ENCODE measurements at regions not wholly inside any gene's neighbourhood (a gene's known extent, or its start where the extent isn't known, plus 50 kb on each side); places are given as distances from the start of the nearest gene placed in this dataset.
"Not testable (repeated sequence)": the region's sequence is repeated elsewhere in the genome, so short reads cannot be mapped to it uniquely, and the experiment has no call there.

DNA sequence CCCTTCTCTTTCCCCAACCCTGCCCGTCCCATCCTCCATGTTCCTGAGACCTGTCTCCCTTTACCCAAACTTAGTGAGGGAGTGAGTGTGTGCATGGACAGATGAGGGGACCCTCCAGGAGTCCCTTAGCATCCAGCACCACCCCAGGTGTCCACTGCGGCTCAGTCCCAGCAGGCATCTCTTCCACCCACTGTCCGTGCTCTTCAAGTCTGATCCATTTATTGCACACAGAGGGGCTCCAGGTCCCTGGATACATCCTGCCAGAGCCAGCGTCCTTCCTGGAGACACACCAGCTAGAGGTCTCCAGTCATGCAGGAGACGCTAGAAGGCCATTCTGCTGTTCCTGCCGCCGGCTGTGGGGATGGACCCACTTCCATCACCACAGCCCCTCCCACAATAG, 239.2 kb downstream of the ADGRD1 start:
- H3K9ac ChIP-seq (ENCODE audit: low read length), result no peak overlapping the region
- H3K27ac ChIP-seq (ENCODE audit: low read depth, low read length), result no peak overlapping the region
- H3K4me3 ChIP-seq (ENCODE audit: low read depth in 1 of 2, low read length in 2 of 2), result no peak overlapping the region
- H3K4me1 ChIP-seq (ENCODE audit: insufficient read depth, low read length), result no peaks in the 10 kb centered on the region
- H3K27me3 ChIP-seq (ENCODE audit: control insufficient read depth in 1 of 2, insufficient read depth in 2 of 2, low read length in 2 of 2), result no peaks in the 10 kb centered on the region
- no peaks in the 10 kb centered on the region for H3K9me3 ChIP-seq (ENCODE audit: low read length)
- H3K36me3 ChIP-seq (ENCODE audit: insufficient read depth, low read length), result no peaks in the 10 kb centered on the region

DNA sequence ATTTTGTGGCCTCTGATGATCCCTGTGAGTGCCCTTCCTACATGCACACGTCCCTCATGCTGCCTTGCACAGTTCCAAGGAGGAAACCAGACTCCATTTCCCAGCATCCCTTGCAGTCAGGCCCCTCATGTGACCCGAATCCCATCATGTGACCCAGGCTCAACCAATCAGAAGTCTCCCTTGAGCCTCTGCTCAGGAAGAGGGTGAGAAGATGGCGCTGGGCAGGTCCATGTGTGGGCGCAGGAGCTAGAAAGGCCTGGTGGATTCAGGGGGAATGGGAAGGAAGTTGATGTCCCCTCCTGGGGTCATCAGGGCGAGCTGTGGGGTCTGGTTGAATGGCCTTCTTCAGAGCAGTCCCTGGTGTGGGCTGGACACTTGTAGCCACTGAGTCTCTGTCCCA, 240.5 kb downstream of the ADGRD1 start:
- Histone ChIP-seq H3K27me3 (ENCODE audit: control insufficient read depth in 1 of 2, insufficient read depth in 2 of 2, low read length in 2 of 2) (no peaks in the 10 kb centered on the region), H3K4me1 (ENCODE audit: insufficient read depth, low read length) (no peaks in the 10 kb centered on the region), H3K36me3 (ENCODE audit: insufficient read depth, low read length) (no peaks in the 10 kb centered on the region), H3K4me3 (ENCODE audit: low read depth in 1 of 2, low read length in 2 of 2) (no peak overlapping the region), H3K9ac (ENCODE audit: low read length) (no peak overlapping the region), H3K9me3 (ENCODE audit: low read length) (no peaks in the 10 kb centered on the region), H3K27ac (ENCODE audit: low read depth, low read length) (no peak overlapping the region)

- H3K27me3 ChIP-seq (ENCODE audit: control insufficient read depth in 1 of 2, insufficient read depth in 2 of 2, low read length in 2 of 2), result no peaks in the 10 kb centered on the region
- H3K4me3 ChIP-seq (ENCODE audit: low read depth in 1 of 2, low read length in 2 of 2), result no peak overlapping the region
- no peaks in the 10 kb centered on the region for H3K4me1 ChIP-seq (ENCODE audit: insufficient read depth, low read length)
- H3K27ac ChIP-seq (ENCODE audit: low read depth, low read length), result no peak overlapping the region
- no peak overlapping the region for H3K9ac ChIP-seq (ENCODE audit: low read length)
- no peaks in the 10 kb centered on the region for H3K9me3 ChIP-seq (ENCODE audit: low read length)
- no peaks in the 10 kb centered on the region for H3K36me3 ChIP-seq (ENCODE audit: insufficient read depth, low read length)
Measured at GRCh38 chr12:131195796-131196195, 242.1 kb downstream of the ADGRD1 start.

GRCh38 chr12:131196220-131196619, 242.5 kb downstream of the ADGRD1 start:
- H3K36me3 ChIP-seq (ENCODE audit: insufficient read depth, low read length), result no peaks in the 10 kb centered on the region
- no peak overlapping the region for H3K9ac ChIP-seq (ENCODE audit: low read length)
- H3K4me1 ChIP-seq (ENCODE audit: insufficient read depth, low read length), result no peaks in the 10 kb centered on the region
- no peaks in the 10 kb centered on the region for H3K27me3 ChIP-seq (ENCODE audit: control insufficient read depth in 1 of 2, insufficient read depth in 2 of 2, low read length in 2 of 2)
- no peak overlapping the region for H3K4me3 ChIP-seq (ENCODE audit: low read depth in 1 of 2, low read length in 2 of 2)
- H3K27ac ChIP-seq (ENCODE audit: low read depth, low read length), result no peak overlapping the region
- no peaks in the 10 kb centered on the region for H3K9me3 ChIP-seq (ENCODE audit: low read length)

- no peak overlapping the region for H3K4me3 ChIP-seq (ENCODE audit: low read depth in 1 of 2, low read length in 2 of 2)
- no peaks in the 10 kb centered on the region for H3K4me1 ChIP-seq (ENCODE audit: insufficient read depth, low read length)
- H3K27me3 ChIP-seq (ENCODE audit: control insufficient read depth in 1 of 2, insufficient read depth in 2 of 2, low read length in 2 of 2), result no peaks in the 10 kb centered on the region
- H3K27ac ChIP-seq (ENCODE audit: low read depth, low read length), result no peak overlapping the region
- no peaks in the 10 kb centered on the region for H3K36me3 ChIP-seq (ENCODE audit: insufficient read depth, low read length)
- H3K9me3 ChIP-seq (ENCODE audit: low read length), result no peaks in the 10 kb centered on the region
- no peak overlapping the region for H3K9ac ChIP-seq (ENCODE audit: low read length)
Measured at GRCh38 chr12:131197490-131197889, 243.8 kb downstream of the ADGRD1 start.

- H3K4me3 ChIP-seq (ENCODE audit: low read depth in 1 of 2, low read length in 2 of 2), result no peak overlapping the region
- no peaks in the 10 kb centered on the region for H3K9me3 ChIP-seq (ENCODE audit: low read length)
- no peak overlapping the region for H3K27ac ChIP-seq (ENCODE audit: low read depth, low read length)
- H3K36me3 ChIP-seq (ENCODE audit: insufficient read depth, low read length), result no peaks in the 10 kb centered on the region
- no peak overlapping the region for H3K9ac ChIP-seq (ENCODE audit: low read length)
- no peaks in the 10 kb centered on the region for H3K27me3 ChIP-seq (ENCODE audit: control insufficient read depth in 1 of 2, insufficient read depth in 2 of 2, low read length in 2 of 2)
- no peaks in the 10 kb centered on the region for H3K4me1 ChIP-seq (ENCODE audit: insufficient read depth, low read length)
Measured at GRCh38 chr12:131199221-131199620, 245.5 kb downstream of the ADGRD1 start.

GRCh38 chr12:131201912-131202311, 248.2 kb downstream of the ADGRD1 start:
- H3K27ac ChIP-seq (ENCODE audit: low read depth, low read length), result not testable (repeated sequence)

GRCh38 chr12:131202592-131203378, 249.1 kb downstream of the ADGRD1 start:
- Histone ChIP-seq H3K27me3 (ENCODE audit: control insufficient read depth in 1 of 2, insufficient read depth in 2 of 2, low read length in 2 of 2) (no peaks in the 10 kb centered on the region), H3K36me3 (ENCODE audit: insufficient read depth, low read length) (no peaks in the 10 kb centered on the region), H3K27ac (ENCODE audit: low read depth, low read length) (no peak overlapping the region), H3K4me3 (ENCODE audit: low read depth in 1 of 2, low read length in 2 of 2) (no peak overlapping the region), H3K9me3 (ENCODE audit: low read length) (no peaks in the 10 kb centered on the region), H3K9ac (ENCODE audit: low read length) (no peak overlapping the region), H3K4me1 (ENCODE audit: insufficient read depth, low read length) (no peaks in the 10 kb centered on the region)

More at GRCh38 chr12:131201912-131202311, 248.2 kb downstream of the ADGRD1 start:
- not testable (repeated sequence) for H3K27me3 ChIP-seq (ENCODE audit: control insufficient read depth in 1 of 2, insufficient read depth in 2 of 2, low read length in 2 of 2); H3K9ac ChIP-seq (ENCODE audit: low read length); H3K4me1 ChIP-seq (ENCODE audit: insufficient read depth, low read length); H3K4me3 ChIP-seq (ENCODE audit: low read depth in 1 of 2, low read length in 2 of 2); H3K9me3 ChIP-seq (ENCODE audit: low read length); H3K36me3 ChIP-seq (ENCODE audit: insufficient read depth, low read length)

GRCh38 chr12:131203666-131204415, 250.1 kb downstream of the ADGRD1 start:
- Histone ChIP-seq H3K9me3 (ENCODE audit: low read length) (no peaks in the 10 kb centered on the region), H3K27me3 (ENCODE audit: control insufficient read depth in 1 of 2, insufficient read depth in 2 of 2, low read length in 2 of 2) (no peaks in the 10 kb centered on the region)

DNA sequence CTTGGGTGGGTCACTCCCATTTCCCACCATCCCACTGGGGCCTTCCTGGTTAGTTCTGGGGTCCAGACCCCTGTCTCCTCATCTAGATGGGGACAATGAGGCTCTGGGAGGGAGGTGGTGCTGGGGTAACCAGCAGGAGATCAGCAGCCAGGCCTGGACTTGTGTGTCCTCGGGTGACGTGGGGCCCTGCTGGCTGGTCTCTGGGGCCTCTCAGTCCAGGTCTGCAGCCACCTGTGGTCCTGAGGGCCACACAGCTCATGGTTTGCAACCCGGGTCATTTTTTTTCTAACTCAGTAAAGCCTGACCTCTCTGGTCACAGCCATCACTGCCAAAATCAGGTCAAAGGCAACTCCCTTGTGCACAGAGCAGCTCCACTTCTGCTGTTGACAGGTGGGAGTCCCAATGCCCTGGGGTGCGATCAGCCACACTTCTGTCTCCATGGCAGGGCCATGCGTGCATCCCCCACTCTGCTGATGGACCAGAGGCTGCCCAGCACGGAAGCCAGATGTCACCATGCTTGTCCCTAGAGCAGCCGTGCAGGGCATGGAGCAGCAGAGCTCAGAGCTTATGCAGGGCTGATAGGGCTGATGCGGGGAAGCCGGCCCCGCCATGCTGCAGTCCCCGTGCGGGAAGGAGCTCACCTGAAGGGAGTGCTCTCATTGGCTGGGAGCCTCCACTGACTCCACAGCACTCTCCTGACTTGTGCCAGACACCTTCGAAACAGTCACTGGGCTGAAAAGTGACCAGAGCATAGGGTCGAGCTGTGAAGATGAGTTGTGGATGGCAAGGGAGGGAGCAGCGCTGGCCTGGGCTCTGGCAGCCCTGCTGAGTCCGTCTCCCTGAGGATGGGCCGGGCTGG, 250.9 kb downstream of the ADGRD1 start:
- H3K4me1 ChIP-seq (ENCODE audit: insufficient read depth, low read length), result no peaks in the 10 kb centered on the region
- no peak overlapping the region for H3K4me3 ChIP-seq (ENCODE audit: low read depth in 1 of 2, low read length in 2 of 2)
- no peaks in the 10 kb centered on the region for H3K36me3 ChIP-seq (ENCODE audit: insufficient read depth, low read length)
- H3K9ac ChIP-seq (ENCODE audit: low read length), result no peak overlapping the region
- no peaks in the 10 kb centered on the region for H3K27me3 ChIP-seq (ENCODE audit: control insufficient read depth in 1 of 2, insufficient read depth in 2 of 2, low read length in 2 of 2)
- no peaks in the 10 kb centered on the region for H3K9me3 ChIP-seq (ENCODE audit: low read length)
- no peak overlapping the region for H3K27ac ChIP-seq (ENCODE audit: low read depth, low read length)

More at GRCh38 chr12:131203666-131204415, 250.1 kb downstream of the ADGRD1 start:
- H3K4me1 ChIP-seq (ENCODE audit: insufficient read depth, low read length), result no peaks in the 10 kb centered on the region
- H3K9ac ChIP-seq (ENCODE audit: low read length), result no peak overlapping the region
- no peaks in the 10 kb centered on the region for H3K36me3 ChIP-seq (ENCODE audit: insufficient read depth, low read length)
- no peak overlapping the region for H3K27ac ChIP-seq (ENCODE audit: low read depth, low read length)
- H3K4me3 ChIP-seq (ENCODE audit: low read depth in 1 of 2, low read length in 2 of 2), result no peak overlapping the region

DNA sequence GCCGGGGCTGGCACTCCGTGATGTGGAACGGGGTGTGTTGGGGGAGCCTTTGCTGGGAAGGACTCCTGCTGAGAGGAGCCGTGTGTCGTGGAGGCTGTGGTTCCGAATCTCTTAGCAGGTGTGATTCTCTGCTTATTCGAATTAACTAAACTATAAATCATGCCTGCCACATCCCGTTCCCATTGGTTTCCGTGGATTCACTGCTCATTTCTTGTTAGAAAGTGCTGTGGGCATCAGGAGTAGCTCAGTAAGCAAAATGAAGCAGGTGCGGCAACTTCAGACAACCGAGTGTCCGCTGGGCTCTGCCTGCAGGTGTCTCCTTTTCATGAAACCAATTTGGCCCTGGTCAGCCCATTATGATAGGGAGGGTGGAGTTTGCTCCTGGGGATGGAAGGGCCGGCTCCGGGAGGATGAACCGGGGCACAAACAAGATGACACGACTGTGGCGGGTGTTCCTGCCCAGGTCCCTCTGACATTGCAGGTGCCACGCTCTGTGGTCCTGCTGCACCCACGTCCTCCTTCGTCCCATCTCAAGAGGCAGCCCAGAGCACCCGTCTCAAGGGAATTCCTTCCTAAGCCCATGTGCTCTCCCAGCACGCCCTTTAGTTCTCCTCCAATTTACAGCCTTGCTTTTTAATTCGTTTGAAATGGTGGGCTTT, 251.7 kb downstream of the ADGRD1 start:
- H3K9ac ChIP-seq (ENCODE audit: low read length); H3K4me3 ChIP-seq (ENCODE audit: low read depth in 1 of 2, low read length in 2 of 2); H3K27me3 ChIP-seq (ENCODE audit: control insufficient read depth in 1 of 2, insufficient read depth in 2 of 2, low read length in 2 of 2); H3K9me3 ChIP-seq (ENCODE audit: low read length); H3K27ac ChIP-seq (ENCODE audit: low read depth, low read length); H3K36me3 ChIP-seq (ENCODE audit: insufficient read depth, low read length); H3K4me1 ChIP-seq (ENCODE audit: insufficient read depth, low read length): not testable (repeated sequence)

All from muscle layer of colon (tissue), 2 donors.